GM23338 (cell line): ENCODE measurements at regions not wholly inside any gene's neighbourhood (a gene's known extent, or its start where the extent isn't known, plus 50 kb on each side); places are given as distances from the start of the nearest gene placed in this dataset.

Source experiments
- ATAC-seq: fragments of 200-7000 bp; cut with Tn5 transposase; 3 replicates; pipeline ENCODE4 v1.9.1; 2020
- DNase-seq: peaks from one replicate; pipeline ENCODE4 v3.0.0-alpha.2; 2015; ENCODE audit warnings: low spot score
- H2AFZ ChIP-seq: fragments of 200-600 bp; sonication (generic); 2 replicates; pipeline ENCODE4 v1.8.0; 2016; ENCODE audit warnings: antibody characterized with exemption, mild to moderate bottlenecking, moderate library complexity
- H3F3A ChIP-seq: fragments of 200-600 bp; sonication (generic); replicated peaks from 2 replicates; pipeline ENCODE4 v1.8.0; 2017; ENCODE audit warnings: antibody characterized with exemption, mixed run types, low read depth
- H3K27ac ChIP-seq: fragments of 200-600 bp; sonication (generic); 2 replicates; pipeline ENCODE4 v1.6.1; 2016; ENCODE audit warnings: low read depth
- H3K27me3 ChIP-seq: fragments of 200-600 bp; sonication (generic); 2 replicates; pipeline ENCODE4 v1.8.0; 2016; ENCODE audit warnings: mild to moderate bottlenecking, mixed run types, moderate library complexity; ENCODE audit not compliant: insufficient read depth
- H3K36me3 ChIP-seq: fragments of 200-600 bp; sonication (generic); 2 replicates; pipeline ENCODE4 v1.8.0; 2016; ENCODE audit warnings: mild to moderate bottlenecking; ENCODE audit not compliant: insufficient read depth
- H3K4me1 ChIP-seq: fragments of 200-600 bp; sonication (generic); 2 replicates; pipeline ENCODE4 v1.8.0; 2016; ENCODE audit warnings: mild to moderate bottlenecking, moderate library complexity; ENCODE audit not compliant: insufficient read depth
- H3K4me2 ChIP-seq: fragments of 200-600 bp; sonication (generic); 2 replicates; pipeline ENCODE4 v1.7.1; 2017; ENCODE audit warnings: mixed run types
- H3K4me3 ChIP-seq: fragments of 200-600 bp; sonication (generic); 2 replicates; pipeline ENCODE4 v1.6.1; 2016; ENCODE audit warnings: mixed run types
- H3K79me2 ChIP-seq: fragments of 200-600 bp; sonication (generic); replicated peaks from 2 replicates; pipeline ENCODE4 v1.8.0; 2017; ENCODE audit warnings: mild to moderate bottlenecking; ENCODE audit not compliant: insufficient read depth
- H3K9me2 ChIP-seq: fragments of 200-600 bp; sonication (generic); 2 replicates; pipeline ENCODE4 v1.8.0; 2017; ENCODE audit not compliant: insufficient read depth
- H4K20me1 ChIP-seq: fragments of 200-600 bp; sonication (generic); replicated peaks from 2 replicates; pipeline ENCODE4 v1.8.0; 2017; ENCODE audit warnings: mild to moderate bottlenecking; ENCODE audit not compliant: insufficient read depth
- H3K27ac Mint-ChIP-seq: 2 replicates; pipeline ENCODE4 v1.8.0; 2020; ENCODE audit warnings: inconsistent platforms, mild to moderate bottlenecking, moderate library complexity, mixed read lengths
- H3K27me3 Mint-ChIP-seq: 3 replicates; pipeline ENCODE4 v1.8.0; 2022; ENCODE audit warnings: low read depth, mild to moderate bottlenecking, moderate library complexity, mixed read lengths, inconsistent platforms; ENCODE audit not compliant: insufficient read depth, poor library complexity
- H3K36me3 Mint-ChIP-seq: 3 replicates; pipeline ENCODE4 v1.8.0; 2021; ENCODE audit warnings: low read depth, mild to moderate bottlenecking, inconsistent platforms, moderate library complexity, mixed read lengths
- H3K4me1 Mint-ChIP-seq: 3 replicates; pipeline ENCODE4 v1.8.0; 2020; ENCODE audit warnings: mild to moderate bottlenecking, inconsistent platforms, mixed read lengths
- H3K4me3 Mint-ChIP-seq: 3 replicates; pipeline ENCODE4 v1.8.0; 2021; ENCODE audit warnings: moderate library complexity, mild to moderate bottlenecking, inconsistent platforms, mixed read lengths
- H3K9me3 Mint-ChIP-seq: 3 replicates; pipeline ENCODE4 v1.8.0; 2020; ENCODE audit warnings: moderate library complexity, mild to moderate bottlenecking, inconsistent platforms, mixed read lengths
- CREB1 ChIP-seq: fragments of 250-450 bp; sonication (Bioruptor Pico); IDR thresholded peaks from 2 replicates; pipeline ENCODE4 v1.5.0; 2020; ENCODE audit warnings: low read depth, mild to moderate bottlenecking, moderate library complexity
- EZH2 ChIP-seq: fragments of 200-600 bp; sonication (generic); IDR thresholded peaks from one replicate; pipeline ENCODE4 v1.8.0; 2017; ENCODE audit warnings: antibody characterized with exemption, mild to moderate bottlenecking, low read depth; ENCODE audit not compliant: unreplicated experiment
- EZH2phosphoT487 ChIP-seq: fragments of 200-600 bp; sonication (generic); IDR thresholded peaks from one replicate; pipeline ENCODE4 v1.8.1; 2018; ENCODE audit warnings: antibody characterized with exemption; ENCODE audit not compliant: unreplicated experiment
- JUNB ChIP-seq: IDR thresholded peaks from one replicate; pipeline ENCODE4 v1.6.1; 2016; ENCODE audit warnings: antibody characterized with exemption; ENCODE audit not compliant: unreplicated experiment
- REST ChIP-seq: IDR thresholded peaks from one replicate; pipeline ENCODE4 v1.6.1; 2018; ENCODE audit warnings: antibody characterized with exemption; ENCODE audit not compliant: unreplicated experiment
- ZNF114 ChIP-seq: fragments of 250-450 bp; sonication (Bioruptor Pico); IDR thresholded peaks from 2 replicates; pipeline ENCODE4 v1.5.0; 2020; ENCODE audit warnings: mild to moderate bottlenecking, moderate library complexity
- ZNF462 ChIP-seq: fragments of 250-450 bp; sonication (Bioruptor Pico); IDR thresholded peaks from 2 replicates; pipeline ENCODE4 v1.5.0; 2020; ENCODE audit warnings: mild to moderate bottlenecking, moderate library complexity
- TF ChIP-seq, protein P1 (sequence below): IDR thresholded peaks from 2 replicates; pipeline ENCODE4 v1.6.1; 2016; ENCODE audit warnings: antibody characterized with exemption

GRCh38 chr2:16167870-16168426 lies 227.6 kb downstream of the MYCN start:
- H3F3A ChIP-seq = peaks cover 3% of the 10 kb centered on the region; the same call in 1 of the 2 replicates
- TF ChIP-seq, protein P1, sequence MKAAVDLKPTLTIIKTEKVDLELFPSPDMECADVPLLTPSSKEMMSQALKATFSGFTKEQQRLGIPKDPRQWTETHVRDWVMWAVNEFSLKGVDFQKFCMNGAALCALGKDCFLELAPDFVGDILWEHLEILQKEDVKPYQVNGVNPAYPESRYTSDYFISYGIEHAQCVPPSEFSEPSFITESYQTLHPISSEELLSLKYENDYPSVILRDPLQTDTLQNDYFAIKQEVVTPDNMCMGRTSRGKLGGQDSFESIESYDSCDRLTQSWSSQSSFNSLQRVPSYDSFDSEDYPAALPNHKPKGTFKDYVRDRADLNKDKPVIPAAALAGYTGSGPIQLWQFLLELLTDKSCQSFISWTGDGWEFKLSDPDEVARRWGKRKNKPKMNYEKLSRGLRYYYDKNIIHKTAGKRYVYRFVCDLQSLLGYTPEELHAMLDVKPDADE = no peak
- TF ChIP-seq ZNF462 (CRISPR knock-in tag) (no peak), ZNF114 (no peak), CREB1 (CRISPR knock-in tag) (no peak), JUNB (no peak), EZH2phosphoT487 (no peak), REST (no peak), EZH2 (no peak)
- peak overlapping the region; percentile 96 for H2AFZ ChIP-seq
- no peak overlapping the region for H3K27ac Mint-ChIP-seq
- H3K9me3 Mint-ChIP-seq = no peaks in the 10 kb centered on the region
- H3K79me2 ChIP-seq = no peaks in the 10 kb centered on the region
- H4K20me1 ChIP-seq = no peaks in the 10 kb centered on the region
- no peaks in the 10 kb centered on the region for H3K36me3 ChIP-seq
- no peak overlapping the region for H3K27ac ChIP-seq
- no peaks in the 10 kb centered on the region for H3K36me3 Mint-ChIP-seq
- no peak overlapping the region for H3K4me3 ChIP-seq
- H3K4me1 Mint-ChIP-seq = peaks cover 25% of the 10 kb centered on the region
- H3K27me3 ChIP-seq = no peaks in the 10 kb centered on the region
- peaks cover 27% of the 10 kb centered on the region for H3K4me1 ChIP-seq
- DNase-seq (no peak), ATAC-seq (no peak)
- H3K9me2 ChIP-seq = no peaks in the 10 kb centered on the region
- no peak overlapping the region for H3K4me2 ChIP-seq
- peaks cover 3% of the 10 kb centered on the region for H3K27me3 Mint-ChIP-seq
- no peak overlapping the region for H3K4me3 Mint-ChIP-seq
